K562 (cell line): ENCODE measurements at regions not wholly inside any gene's neighbourhood (a gene's known extent, or its start where the extent isn't known, plus 50 kb on each side); places are given as distances from the start of the nearest gene placed in this dataset.

Experiments
- ATAC-seq: fragments of 200-7000 bp; cut with Tn5 transposase; 3 replicates; pipeline ENCODE4 v1.9.1; 2020; ENCODE audit warnings: moderate library complexity
- BruUV-seq: library from RNA; stranded (reverse); fragments of 400-500 nt; replicated peaks from 2 replicates; lab custom pipeline; 2021; lab: Mats Ljungman, UMichigan
- CTCF ChIA-PET: fragments of 300-600 bp; formaldehyde crosslinking; extraction: SDS; loops from one replicate; lab custom pipeline; 2021; ENCODE audit warnings: low intra/inter-chr PET ratio; lab: Yijun Ruan, JAX
- POLR2A ChIA-PET: fragments of 300-600, 350-650 bp; sonication (Branson Sonifier 250); formaldehyde crosslinking; extraction: SDS; loops from one replicate; lab custom pipeline; 2021; ENCODE audit warnings: antibody characterized with exemption, inconsistent platforms; lab: Yijun Ruan, JAX
- DNase-seq, 4 experiments: peaks; one replicate each; pipeline versions ENCODE4 v3.0.0 to v3.0.0-alpha.2; 2011 to 2018; ENCODE audit warnings: low spot score in 3 of 4, mixed read lengths in 3 of 4; ENCODE audit errors: extremely low read depth in 1 of 4
- FAIRE-seq: peaks from 2 replicates; lab custom pipeline; 2011; peaks lifted over from hg19 to GRCh38; lab: Jason Lieb, UNC
- H2AFZ ChIP-seq: 2 replicates; pipeline ENCODE4 v1.6.0; 2011; ENCODE audit warnings: low read depth, low read length, control low read depth, inconsistent platforms
- H3K27ac ChIP-seq: fragments of 200-600 bp; 3 replicates; pipeline ENCODE4 v1.8.0; 2011; ENCODE audit warnings: low read depth, mild to moderate bottlenecking, control low read depth, inconsistent platforms, low read length, moderate library complexity, mixed read lengths; ENCODE audit errors: extremely low read depth
- H3K27me3 ChIP-seq, 2 experiments: fragments of 300-600 bp in 1 of 2; 2 replicates in 1 of 2; 3 replicates in 1 of 2; pipeline versions ENCODE4 v1.6.0 to v1.8.0; 2011; ENCODE audit warnings: inconsistent platforms in 2 of 2, low read length in 2 of 2, mild to moderate bottlenecking in 1 of 2, mixed read lengths in 1 of 2, moderate library complexity in 1 of 2; ENCODE audit not compliant: control insufficient read depth in 2 of 2, insufficient read depth in 2 of 2
- H3K36me3 ChIP-seq: fragments of 300-600 bp; 3 replicates; pipeline ENCODE4 v1.8.0; 2011; ENCODE audit warnings: mild to moderate bottlenecking, low read length, inconsistent platforms; ENCODE audit not compliant: control insufficient read depth, insufficient read depth
- H3K4me1 ChIP-seq, 2 experiments: fragments of 200-600 bp in 1 of 2; replicated peaks in 1 of 2; 2 replicates in 1 of 2; 3 replicates in 1 of 2; pipeline versions ENCODE4 v1.5.1 to v1.8.0; 2011; ENCODE audit warnings: inconsistent platforms in 2 of 2, low read length in 2 of 2, mild to moderate bottlenecking in 1 of 2, mixed read lengths in 1 of 2, moderate library complexity in 1 of 2; ENCODE audit not compliant: control insufficient read depth in 2 of 2, insufficient read depth in 2 of 2
- H3K4me2 ChIP-seq: 2 replicates; pipeline ENCODE4 v1.6.1; 2011; ENCODE audit warnings: low read length, control low read depth, inconsistent platforms, mixed read lengths; ENCODE audit not compliant: insufficient read depth
- H3K4me3 ChIP-seq: fragments of 200-600 bp; sonication (generic), shearing (Covaris generic); 2 replicates; pipeline ENCODE4 v1.5.1; 2016; ENCODE audit warnings: control low read depth, inconsistent platforms
- H3K79me2 ChIP-seq: fragments of 200-600 bp; 3 replicates; pipeline ENCODE4 v1.8.0; 2011; ENCODE audit warnings: low read length, inconsistent platforms; ENCODE audit not compliant: control insufficient read depth, insufficient read depth
- H3K9ac ChIP-seq, 2 experiments: 2 replicates each; pipeline versions ENCODE4 v1.6.0 to v1.6.1; 2011; ENCODE audit warnings: low read depth in 2 of 2, low read length in 2 of 2, control low read depth in 1 of 2, inconsistent platforms in 1 of 2, mild to moderate bottlenecking in 1 of 2, mixed read lengths in 1 of 2; ENCODE audit not compliant: insufficient read depth in 1 of 2
- H3K9me1 ChIP-seq: one replicate; pipeline ENCODE4 v1.6.0; 2011; ENCODE audit warnings: inconsistent platforms, mild to moderate bottlenecking, low read length, moderate library complexity; ENCODE audit not compliant: control insufficient read depth, insufficient read depth
- H3K9me3 ChIP-seq: replicated peaks from 2 replicates; pipeline ENCODE4 v1.5.1; 2011; ENCODE audit warnings: low read depth, low read length, inconsistent platforms; ENCODE audit not compliant: control insufficient read depth, insufficient read depth
- H4K20me1 ChIP-seq: replicated peaks from 2 replicates; pipeline ENCODE4 v1.6.1; 2011; ENCODE audit warnings: low read length, inconsistent platforms, mixed read lengths; ENCODE audit not compliant: control insufficient read depth, insufficient read depth
- CREB1 ChIP-seq, 2 experiments: sonication (generic) in 1 of 2; formaldehyde crosslinking in 1 of 2; IDR thresholded peaks; 2 replicates each; pipeline versions ENCODE4 v1.6.1 to v1.8.0; 2012 to 2022; ENCODE audit warnings: inconsistent platforms in 1 of 2, mild to moderate bottlenecking in 1 of 2, missing genetic modification reagents in 1 of 2, moderate library complexity in 1 of 2
- CREM ChIP-seq: IDR thresholded peaks from 2 replicates; pipeline ENCODE4 v1.6.1; 2014; ENCODE audit warnings: antibody characterized with exemption, low read depth
- HDAC8 ChIP-seq: fragments of 450-650 bp; IDR thresholded peaks from 2 replicates; pipeline ENCODE4 v1.6.1; 2016; ENCODE audit warnings: mild to moderate bottlenecking, missing genetic modification characterization, moderate library complexity, missing compliant biosample characterization
- KAT7 ChIP-seq: sonication (generic); formaldehyde crosslinking; IDR thresholded peaks from 2 replicates; pipeline ENCODE4 v1.8.0; 2022; ENCODE audit warnings: missing genetic modification reagents, mild to moderate bottlenecking, borderline replicate concordance
- RBM39 ChIP-seq: fragments of 200-400 bp; formaldehyde crosslinking; optimal IDR thresholded peaks from 2 replicates; pipeline ENCODE3; 2018; ENCODE audit warnings: low read depth, low read length
- RUNX1 ChIP-seq: sonication (generic); IDR thresholded peaks from 2 replicates; pipeline ENCODE4 v1.6.1; 2016; ENCODE audit warnings: antibody characterized with exemption, low read depth
- SIN3B ChIP-seq: fragments of 450-650 bp; IDR thresholded peaks from 2 replicates; pipeline ENCODE4 v1.6.1; 2017; ENCODE audit warnings: low read depth, mild to moderate bottlenecking, moderate library complexity
- ZEB2 ChIP-seq: fragments of 450-650 bp; IDR thresholded peaks from 2 replicates; pipeline ENCODE4 v1.6.1; 2016
- ZNF143 ChIP-seq: sonication (generic); formaldehyde crosslinking; IDR thresholded peaks from 2 replicates; pipeline ENCODE4 v1.9.0; 2022; ENCODE audit warnings: mild to moderate bottlenecking, missing genetic modification reagents
- ZNF165 ChIP-seq: fragments of 250-450 bp; sonication (Bioruptor Pico); IDR thresholded peaks from 2 replicates; pipeline ENCODE4 v1.4.0; 2020; ENCODE audit warnings: borderline replicate concordance
- in situ Hi-C: fragments of 300-500 bp; cut with MboI; formaldehyde crosslinking; loops from 4 replicates; pipeline ENCODE4 v1.15.0; 2018; ENCODE audit warnings: inconsistent platforms, mixed read lengths
- intact Hi-C: fragments of 100-400 bp; cut with micrococcal nuclease; formaldehyde crosslinking; loops from 2 replicates; pipeline ENCODE4 v1.14.2; 2022
- TF ChIP-seq, protein P1 (sequence below): fragments of 250-450 bp; sonication (Bioruptor Pico); IDR thresholded peaks from 2 replicates; pipeline ENCODE4 v1.4.0; 2020; ENCODE audit warnings: mild to moderate bottlenecking, moderate library complexity
- TF ChIP-seq, protein P2 (sequence below), 2 experiments: IDR thresholded peaks in 1 of 2; conservative IDR thresholded peaks in 1 of 2; 2 replicates each; pipeline ENCODE4 v1.6.1; 2016; ENCODE audit warnings: low read depth in 2 of 2, mild to moderate bottlenecking in 1 of 2, missing compliant biosample characterization in 1 of 2, missing genetic modification characterization in 1 of 2, moderate library complexity in 1 of 2
- TF ChIP-seq, protein P3 (sequence below): fragments of 450-650 bp; IDR thresholded peaks from 2 replicates; pipeline ENCODE4 v1.6.1; 2016

DNA sequence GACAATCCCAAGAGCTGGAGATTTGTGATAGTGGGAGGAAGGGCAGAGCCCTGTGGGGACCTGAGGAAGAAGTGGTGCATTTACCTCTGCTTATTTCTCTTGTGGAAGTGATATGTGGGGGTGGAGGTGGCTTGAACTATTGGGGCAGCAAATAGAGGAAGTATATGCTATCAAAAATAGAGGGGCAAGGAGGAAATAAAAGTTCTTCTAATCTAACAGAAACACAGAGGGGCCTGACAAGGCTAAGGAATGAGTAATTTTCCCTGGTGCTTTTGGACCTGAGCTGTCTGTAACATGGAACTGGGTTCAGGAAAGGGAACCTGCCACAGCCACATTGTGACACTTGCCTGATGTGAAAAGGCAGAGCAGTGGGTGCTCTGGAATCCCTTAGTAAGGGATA lies 378.6 kb upstream of the KLF4 start:
- DNase-seq = no peak
- Histone ChIP-seq H4K20me1 (no peaks in the 10 kb centered on the region), H3K9me1 (no peaks in the 10 kb centered on the region), H3K4me1 (no peaks in the 10 kb centered on the region), H3K4me3 (no peak overlapping the region), H2AFZ (no peak overlapping the region), H3K27ac (no peak overlapping the region), H3K36me3 (no peaks in the 10 kb centered on the region), H3K4me2 (no peak overlapping the region), H3K79me2 (no peaks in the 10 kb centered on the region), H3K27me3 (peaks cover 5 to 6% of the 10 kb centered on the region in 2 experiments; a peak in 4 of 5 replicates), H3K9ac (no peak overlapping the region), H3K9me3 (no peaks in the 10 kb centered on the region)
- no peak for ATAC-seq
- TF ChIP-seq ZNF165 (CRISPR knock-in tag) = no peak
- TF ChIP-seq ZNF143 = no peak
- TF ChIP-seq HDAC8 (tag) = no peak
- TF ChIP-seq SIN3B = no peak
- no peak for TF ChIP-seq RUNX1
- TF ChIP-seq, protein P1, sequence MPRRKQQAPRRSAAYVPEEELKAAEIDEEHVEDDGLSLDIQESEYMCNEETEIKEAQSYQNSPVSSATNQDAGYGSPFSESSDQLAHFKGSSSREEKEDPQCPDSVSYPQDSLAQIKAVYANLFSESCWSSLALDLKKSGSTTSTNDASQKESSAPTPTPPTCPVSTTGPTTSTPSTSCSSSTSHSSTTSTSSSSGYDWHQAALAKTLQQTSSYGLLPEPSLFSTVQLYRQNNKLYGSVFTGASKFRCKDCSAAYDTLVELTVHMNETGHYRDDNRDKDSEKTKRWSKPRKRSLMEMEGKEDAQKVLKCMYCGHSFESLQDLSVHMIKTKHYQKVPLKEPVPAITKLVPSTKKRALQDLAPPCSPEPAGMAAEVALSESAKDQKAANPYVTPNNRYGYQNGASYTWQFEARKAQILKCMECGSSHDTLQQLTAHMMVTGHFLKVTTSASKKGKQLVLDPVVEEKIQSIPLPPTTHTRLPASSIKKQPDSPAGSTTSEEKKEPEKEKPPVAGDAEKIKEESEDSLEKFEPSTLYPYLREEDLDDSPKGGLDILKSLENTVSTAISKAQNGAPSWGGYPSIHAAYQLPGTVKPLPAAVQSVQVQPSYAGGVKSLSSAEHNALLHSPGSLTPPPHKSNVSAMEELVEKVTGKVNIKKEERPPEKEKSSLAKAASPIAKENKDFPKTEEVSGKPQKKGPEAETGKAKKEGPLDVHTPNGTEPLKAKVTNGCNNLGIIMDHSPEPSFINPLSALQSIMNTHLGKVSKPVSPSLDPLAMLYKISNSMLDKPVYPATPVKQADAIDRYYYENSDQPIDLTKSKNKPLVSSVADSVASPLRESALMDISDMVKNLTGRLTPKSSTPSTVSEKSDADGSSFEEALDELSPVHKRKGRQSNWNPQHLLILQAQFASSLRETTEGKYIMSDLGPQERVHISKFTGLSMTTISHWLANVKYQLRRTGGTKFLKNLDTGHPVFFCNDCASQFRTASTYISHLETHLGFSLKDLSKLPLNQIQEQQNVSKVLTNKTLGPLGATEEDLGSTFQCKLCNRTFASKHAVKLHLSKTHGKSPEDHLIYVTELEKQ (CRISPR knock-in tag) = no peak
- TF ChIP-seq RBM39 = no peak
- no peak for TF ChIP-seq ZEB2
- no peak for TF ChIP-seq CREB1 (IDR thresholded peaks at IDR 0.05)
- TF ChIP-seq CREB1 (CRISPR knock-in tag; IDR thresholded peaks at IDR 0.05) = no peak
- TF ChIP-seq KAT7 (CRISPR knock-in tag) = no peak
- TF ChIP-seq CREM = no peak
- TF ChIP-seq, protein P2, sequence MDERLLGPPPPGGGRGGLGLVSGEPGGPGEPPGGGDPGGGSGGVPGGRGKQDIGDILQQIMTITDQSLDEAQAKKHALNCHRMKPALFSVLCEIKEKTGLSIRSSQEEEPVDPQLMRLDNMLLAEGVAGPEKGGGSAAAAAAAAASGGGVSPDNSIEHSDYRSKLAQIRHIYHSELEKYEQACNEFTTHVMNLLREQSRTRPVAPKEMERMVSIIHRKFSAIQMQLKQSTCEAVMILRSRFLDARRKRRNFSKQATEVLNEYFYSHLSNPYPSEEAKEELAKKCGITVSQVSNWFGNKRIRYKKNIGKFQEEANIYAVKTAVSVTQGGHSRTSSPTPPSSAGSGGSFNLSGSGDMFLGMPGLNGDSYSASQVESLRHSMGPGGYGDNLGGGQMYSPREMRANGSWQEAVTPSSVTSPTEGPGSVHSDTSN (CRISPR knock-in tag; IDR thresholded peaks at IDR 0.05; ENCODE audit: low read depth) = no peak
- TF ChIP-seq, protein P2 (tag; conservative IDR thresholded peaks at IDR 0.05; ENCODE audit: low read depth) = no peak
- TF ChIP-seq, protein P3, sequence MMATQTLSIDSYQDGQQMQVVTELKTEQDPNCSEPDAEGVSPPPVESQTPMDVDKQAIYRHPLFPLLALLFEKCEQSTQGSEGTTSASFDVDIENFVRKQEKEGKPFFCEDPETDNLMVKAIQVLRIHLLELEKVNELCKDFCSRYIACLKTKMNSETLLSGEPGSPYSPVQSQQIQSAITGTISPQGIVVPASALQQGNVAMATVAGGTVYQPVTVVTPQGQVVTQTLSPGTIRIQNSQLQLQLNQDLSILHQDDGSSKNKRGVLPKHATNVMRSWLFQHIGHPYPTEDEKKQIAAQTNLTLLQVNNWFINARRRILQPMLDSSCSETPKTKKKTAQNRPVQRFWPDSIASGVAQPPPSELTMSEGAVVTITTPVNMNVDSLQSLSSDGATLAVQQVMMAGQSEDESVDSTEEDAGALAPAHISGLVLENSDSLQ = no peak
- ChIA-PET CTCF (no interaction called here), POLR2A (no interaction called here)
- no peak for FAIRE-seq
- intact Hi-C loops (no loop called here), in situ Hi-C loops (no loop called here)
- BruUV-seq = no TSS peak
